Loucy (cell line): ENCODE measurements at regions not wholly inside any gene's neighbourhood (a gene's known extent, or its start where the extent isn't known, plus 50 kb on each side); places are given as distances from the start of the nearest gene placed in this dataset.

Experiments
- EZH2phosphoT487 ChIP-seq: fragments of 200-600 bp; IDR thresholded peaks from 2 replicates; pipeline ENCODE4 v1.6.1; 2018; ENCODE audit warnings: antibody characterized with exemption, mild to moderate bottlenecking, moderate library complexity, borderline replicate concordance
- TF ChIP-seq, protein P1 (sequence below): fragments of 200-600 bp; sonication (generic); conservative IDR thresholded peaks from 2 replicates; pipeline ENCODE4 v1.5.1; 2014; ENCODE audit warnings: mild to moderate bottlenecking, antibody characterized with exemption, low read length

DNA sequence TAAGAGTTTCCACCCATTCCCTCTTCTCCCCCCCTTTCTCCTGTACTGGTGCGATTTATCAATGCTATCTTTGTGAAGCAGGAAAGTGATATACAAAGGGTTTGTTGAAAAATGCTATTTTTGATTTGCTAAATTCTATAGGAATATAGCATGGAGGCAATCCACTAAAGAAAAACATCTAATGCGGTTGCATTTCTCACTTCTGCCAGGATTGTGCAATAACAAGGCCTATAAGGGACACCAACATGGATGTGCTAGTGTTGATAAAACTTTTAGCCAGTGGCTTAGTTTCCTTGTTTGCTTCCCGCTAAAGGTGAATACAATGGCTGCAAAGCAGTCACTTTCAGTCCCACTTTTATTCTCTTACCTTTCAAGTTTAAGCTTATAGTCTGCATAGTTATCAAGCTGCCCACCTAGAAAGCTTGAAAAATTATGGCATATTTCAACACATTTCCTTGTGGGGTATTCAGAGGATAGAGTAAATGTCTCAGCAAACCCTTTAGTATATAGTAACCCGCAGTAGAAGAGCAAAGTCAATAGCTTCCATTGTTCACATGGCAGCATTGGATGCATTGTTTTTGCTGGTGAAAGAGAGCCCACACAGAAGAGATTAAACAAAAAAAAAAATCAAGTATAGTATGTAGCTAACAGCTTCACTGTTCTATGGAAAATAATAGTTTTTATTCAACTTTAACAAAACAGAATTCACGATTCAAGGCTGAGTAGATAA, 674.6 kb upstream of the SEMA6A start:
- TF ChIP-seq, protein P1, sequence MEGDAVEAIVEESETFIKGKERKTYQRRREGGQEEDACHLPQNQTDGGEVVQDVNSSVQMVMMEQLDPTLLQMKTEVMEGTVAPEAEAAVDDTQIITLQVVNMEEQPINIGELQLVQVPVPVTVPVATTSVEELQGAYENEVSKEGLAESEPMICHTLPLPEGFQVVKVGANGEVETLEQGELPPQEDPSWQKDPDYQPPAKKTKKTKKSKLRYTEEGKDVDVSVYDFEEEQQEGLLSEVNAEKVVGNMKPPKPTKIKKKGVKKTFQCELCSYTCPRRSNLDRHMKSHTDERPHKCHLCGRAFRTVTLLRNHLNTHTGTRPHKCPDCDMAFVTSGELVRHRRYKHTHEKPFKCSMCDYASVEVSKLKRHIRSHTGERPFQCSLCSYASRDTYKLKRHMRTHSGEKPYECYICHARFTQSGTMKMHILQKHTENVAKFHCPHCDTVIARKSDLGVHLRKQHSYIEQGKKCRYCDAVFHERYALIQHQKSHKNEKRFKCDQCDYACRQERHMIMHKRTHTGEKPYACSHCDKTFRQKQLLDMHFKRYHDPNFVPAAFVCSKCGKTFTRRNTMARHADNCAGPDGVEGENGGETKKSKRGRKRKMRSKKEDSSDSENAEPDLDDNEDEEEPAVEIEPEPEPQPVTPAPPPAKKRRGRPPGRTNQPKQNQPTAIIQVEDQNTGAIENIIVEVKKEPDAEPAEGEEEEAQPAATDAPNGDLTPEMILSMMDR = no peak
- no peak for TF ChIP-seq EZH2phosphoT487
